KOPT-K1 (cell line): ENCODE measurements at regions not wholly inside any gene's neighbourhood (a gene's known extent, or its start where the extent isn't known, plus 50 kb on each side); places are given as distances from the start of the nearest gene placed in this dataset.

Experiments
- H3K27ac ChIP-seq: fragments of 200-600 bp; sonication (generic); 2 replicates; pipeline ENCODE4 v1.5.1; 2016; ENCODE audit warnings: antibody characterized with exemption, mild to moderate bottlenecking, low read depth, low read length; ENCODE audit not compliant: poor library complexity, severe bottlenecking
- H3K36me3 ChIP-seq: fragments of 200-600 bp; sonication (generic); 2 replicates; pipeline ENCODE4 v1.5.1; 2017; ENCODE audit warnings: antibody characterized with exemption, mild to moderate bottlenecking, low read length, moderate library complexity; ENCODE audit not compliant: insufficient read depth
- H3K9me3 ChIP-seq: fragments of 200-600 bp; sonication (generic); 2 replicates; pipeline ENCODE4 v1.5.1; 2017; ENCODE audit warnings: antibody characterized with exemption, low read length, mild to moderate bottlenecking; ENCODE audit not compliant: insufficient read depth, poor library complexity, severe bottlenecking

- peaks cover 4% of the 10 kb centered on the region for H3K9me3 ChIP-seq
- H3K27ac ChIP-seq, result no peak overlapping the region
These were observed 134.6 kb upstream of the PDHA2 start for GRCh38 chr4:95705323-95705722.

GRCh38 chr4:95701500-95702170 is 138.3 kb upstream of the PDHA2 start:
- Histone ChIP-seq H3K36me3 (no peaks in the 10 kb centered on the region), H3K9me3 (peaks cover 4% of the 10 kb centered on the region), H3K27ac (no peak overlapping the region)

More at GRCh38 chr4:95705323-95705722, 134.6 kb upstream of the PDHA2 start:
- H3K36me3 ChIP-seq, result no peaks in the 10 kb centered on the region

GRCh38 chr4:95694411-95694810 is 145.5 kb upstream of the PDHA2 start:
- no peaks in the 10 kb centered on the region for H3K9me3 ChIP-seq
- H3K36me3 ChIP-seq, result no peaks in the 10 kb centered on the region
- no peak overlapping the region for H3K27ac ChIP-seq

DNA sequence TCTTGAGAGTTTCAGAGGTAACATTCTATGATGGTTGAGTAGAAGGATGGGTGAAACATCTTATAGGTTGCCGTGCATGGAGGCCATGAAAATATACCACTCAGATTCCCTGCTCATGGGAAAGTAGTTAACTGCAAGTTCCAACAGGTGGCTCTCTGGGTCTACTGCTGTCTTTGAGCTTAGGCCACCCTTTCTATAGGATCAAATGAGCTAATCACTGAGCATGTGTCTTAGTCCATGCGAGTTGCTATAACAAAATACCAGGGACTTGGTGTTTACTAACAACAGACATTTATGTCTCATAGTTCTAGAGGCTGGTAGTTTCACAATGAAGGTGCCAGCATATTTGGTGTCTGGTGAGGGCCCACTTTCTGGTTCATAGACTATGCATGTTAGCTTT is 144.8 kb upstream of the UNC5C start:
- Histone ChIP-seq H3K36me3 (no peaks in the 10 kb centered on the region), H3K27ac (no peak overlapping the region), H3K9me3 (no peaks in the 10 kb centered on the region)

- H3K27ac ChIP-seq, result no peak overlapping the region
- H3K36me3 ChIP-seq, result no peaks in the 10 kb centered on the region
- no peaks in the 10 kb centered on the region for H3K9me3 ChIP-seq
These were observed 127.4 kb upstream of the UNC5C start for GRCh38 chr4:95676190-95676589.

GRCh38 chr4:95675623-95676022 is 126.8 kb upstream of the UNC5C start:
- H3K27ac ChIP-seq, result no peak overlapping the region
- H3K36me3 ChIP-seq, result no peaks in the 10 kb centered on the region
- H3K9me3 ChIP-seq, result no peaks in the 10 kb centered on the region

DNA sequence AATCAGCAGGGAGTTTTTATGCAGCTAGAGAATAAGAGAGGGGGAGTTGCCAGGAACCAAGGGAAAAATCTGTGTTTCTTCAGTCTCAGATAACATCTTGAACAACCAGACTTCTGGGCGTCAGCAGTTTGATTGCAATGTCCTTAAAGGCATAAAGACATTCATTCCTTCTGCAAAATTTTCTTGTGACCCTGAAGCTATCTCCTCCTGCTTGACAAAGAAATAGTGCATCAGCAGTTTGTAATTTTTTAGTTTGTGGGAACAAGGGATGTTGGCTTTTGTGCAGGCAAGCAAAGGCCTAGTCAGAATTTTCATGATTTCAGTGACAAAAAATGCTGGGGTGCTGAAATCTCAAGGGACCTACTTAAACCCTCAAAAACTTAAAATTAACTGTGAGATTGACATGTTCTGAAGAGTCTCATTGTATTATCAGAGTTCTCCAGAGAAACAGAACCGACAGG is 125.8 kb upstream of the UNC5C start:
- Histone ChIP-seq H3K27ac (no peak overlapping the region), H3K36me3 (no peaks in the 10 kb centered on the region), H3K9me3 (no peaks in the 10 kb centered on the region)

DNA sequence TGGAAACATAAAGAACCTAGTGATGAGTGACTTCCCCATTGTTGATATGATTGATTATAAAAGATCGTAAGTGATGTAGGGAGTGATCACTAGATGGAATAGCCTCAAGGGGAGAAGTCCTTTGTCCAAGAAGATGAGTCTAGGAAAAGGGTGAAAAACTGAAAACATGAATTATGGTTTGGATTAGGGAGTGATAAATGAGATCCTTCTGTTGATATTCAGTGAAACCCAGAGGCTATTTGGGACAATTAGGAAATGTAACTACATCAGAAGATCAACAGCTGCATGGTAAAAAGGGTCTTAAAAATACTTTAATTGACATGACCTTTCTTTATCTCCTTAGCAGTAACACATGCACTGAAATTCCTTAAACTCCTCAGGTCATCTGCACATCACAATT is 124.0 kb upstream of the UNC5C start:
- Histone ChIP-seq H3K36me3 (no peaks in the 10 kb centered on the region), H3K27ac (no peak overlapping the region), H3K9me3 (no peaks in the 10 kb centered on the region)

DNA sequence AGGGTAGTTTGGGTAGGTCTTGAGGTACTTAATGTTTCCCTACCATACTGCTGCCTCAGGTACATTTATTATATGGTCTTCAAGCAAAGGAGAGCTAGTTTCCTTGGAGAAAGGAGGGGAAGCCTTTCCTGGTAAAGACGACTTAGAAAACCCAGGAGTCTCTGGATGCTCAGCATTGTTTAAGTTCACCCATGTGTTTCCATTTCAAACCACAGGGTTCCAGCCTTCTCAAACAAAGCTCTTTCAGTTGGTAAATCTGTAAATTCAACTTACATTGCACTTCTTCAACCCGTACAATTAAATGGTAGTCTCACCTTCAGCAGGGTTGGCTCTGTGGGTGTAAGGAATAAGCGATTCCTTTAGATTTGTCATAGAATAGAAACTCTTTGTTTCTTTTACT is 111.9 kb upstream of the UNC5C start:
- Histone ChIP-seq H3K9me3 (no peaks in the 10 kb centered on the region), H3K36me3 (no peaks in the 10 kb centered on the region), H3K27ac (no peak overlapping the region)

DNA sequence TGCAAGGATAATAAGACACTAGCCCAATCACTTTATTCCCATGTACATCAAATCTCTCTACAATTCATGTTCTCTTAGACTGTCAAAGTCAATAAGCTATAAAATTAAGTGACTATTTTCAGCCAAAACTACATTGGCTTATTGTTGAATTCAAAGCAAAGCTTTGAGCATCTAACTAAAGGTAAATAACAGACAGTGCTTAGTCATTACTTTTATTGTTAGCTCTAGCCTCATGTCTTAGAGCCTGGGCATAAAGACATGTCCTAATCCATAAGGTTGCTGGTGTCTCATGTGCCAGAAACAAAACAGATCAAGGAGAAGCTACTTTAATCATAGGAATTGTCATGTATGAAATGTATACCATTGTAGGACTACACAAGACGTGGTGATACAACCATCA is 103.1 kb upstream of the UNC5C start:
- H3K27ac ChIP-seq, result no peak overlapping the region

DNA sequence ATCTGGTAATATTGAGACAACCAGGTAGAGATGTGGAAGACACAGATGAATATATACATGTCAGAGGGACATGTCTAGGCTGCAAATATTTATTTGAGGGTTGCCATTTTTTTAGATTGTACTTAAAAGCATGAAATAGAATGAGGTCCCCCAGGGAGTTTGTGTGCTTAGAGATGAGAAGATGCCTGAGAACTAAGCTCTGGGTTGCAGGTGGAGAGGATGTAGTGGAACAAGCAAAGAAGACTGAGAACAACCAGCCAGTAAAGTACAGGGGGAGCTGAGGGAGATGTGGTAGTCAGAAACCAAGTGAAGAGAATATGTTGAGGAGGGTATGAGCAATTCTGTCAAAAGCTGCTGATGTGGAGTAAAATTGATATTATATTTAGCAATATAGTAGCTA is 95.6 kb upstream of the UNC5C start:
- H3K36me3 ChIP-seq, result no peaks in the 10 kb centered on the region
- no peak overlapping the region for H3K27ac ChIP-seq
- no peaks in the 10 kb centered on the region for H3K9me3 ChIP-seq

More for the DNA sequence above, 103.1 kb upstream of the UNC5C start:
- Histone ChIP-seq H3K36me3 (no peaks in the 10 kb centered on the region), H3K9me3 (no peaks in the 10 kb centered on the region)

- no peaks in the 10 kb centered on the region for H3K36me3 ChIP-seq
- H3K27ac ChIP-seq, result no peak overlapping the region
- H3K9me3 ChIP-seq, result no peaks in the 10 kb centered on the region
These were observed 94.9 kb upstream of the UNC5C start for GRCh38 chr4:95643627-95644026.

GRCh38 chr4:95641571-95641970 is 92.8 kb upstream of the UNC5C start:
- H3K36me3 ChIP-seq, result no peaks in the 10 kb centered on the region
- no peaks in the 10 kb centered on the region for H3K9me3 ChIP-seq
- no peak overlapping the region for H3K27ac ChIP-seq

DNA sequence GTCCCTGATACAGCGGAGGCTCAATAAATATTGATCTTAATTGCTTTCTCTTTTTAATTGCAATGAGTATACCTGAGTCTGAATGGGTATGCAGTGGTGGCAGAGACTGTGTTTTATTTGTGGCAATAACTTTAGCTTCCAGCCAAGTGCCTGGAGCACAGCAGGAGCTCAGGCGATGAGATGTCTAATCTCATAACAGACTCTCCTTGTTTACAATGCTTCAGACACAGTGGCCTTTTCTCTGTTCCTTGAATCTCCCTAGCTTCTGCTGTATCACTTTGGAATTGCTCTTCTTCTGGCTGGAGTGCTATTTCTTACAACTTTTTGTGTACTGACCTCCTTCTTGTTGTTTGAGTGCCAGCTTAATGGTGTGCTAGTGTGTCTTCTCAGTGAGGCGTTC is 91.5 kb upstream of the UNC5C start:
- Histone ChIP-seq H3K27ac (no peak overlapping the region), H3K36me3 (no peaks in the 10 kb centered on the region), H3K9me3 (no peaks in the 10 kb centered on the region)

- Histone ChIP-seq H3K9me3 (no peaks in the 10 kb centered on the region), H3K36me3 (no peaks in the 10 kb centered on the region), H3K27ac (peak overlapping the region; percentile 19)
These were observed 90.2 kb upstream of the UNC5C start for GRCh38 chr4:95638920-95639501.

- Histone ChIP-seq H3K36me3 (no peaks in the 10 kb centered on the region), H3K27ac (no peak overlapping the region), H3K9me3 (no peaks in the 10 kb centered on the region)
These were observed 88.3 kb upstream of the UNC5C start for GRCh38 chr4:95637043-95637600.
